Hippocampal formation (tissue), 2 donors: ENCODE measurements at regions not wholly inside any gene's neighbourhood (a gene's known extent, or its start where the extent isn't known, plus 50 kb on each side); places are given as distances from the start of the nearest gene placed in this dataset.

Experiments
- DNase-seq, 2 donors: peaks; one replicate each; lab custom pipeline; 2025; lab: John Stamatoyannopoulos, UW

- DNase-seq: no peak
Observed at GRCh38 chr9:13552606-13553215, 273.2 kb upstream of the MPDZ start.

DNA sequence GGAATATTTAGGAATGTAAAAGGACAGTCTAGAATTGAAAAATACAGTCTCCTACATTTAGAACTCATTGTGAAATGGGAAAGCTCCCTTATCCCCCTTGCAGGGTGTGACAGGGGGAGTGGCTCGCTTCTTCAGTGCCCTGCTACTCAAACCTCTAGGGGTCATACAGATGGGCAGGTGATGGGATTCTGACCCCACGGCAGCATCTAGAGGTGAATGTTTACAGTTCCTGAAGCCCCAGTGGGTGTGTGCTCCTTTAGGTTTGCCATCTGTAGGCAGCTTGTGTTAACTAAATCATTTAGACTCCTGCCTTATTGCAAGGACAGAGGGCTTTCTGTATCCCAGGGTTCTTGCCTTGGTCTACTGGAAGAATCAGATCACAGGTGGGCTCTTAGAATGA, 271.0 kb upstream of the MPDZ start:
- no peak for DNase-seq

DNA sequence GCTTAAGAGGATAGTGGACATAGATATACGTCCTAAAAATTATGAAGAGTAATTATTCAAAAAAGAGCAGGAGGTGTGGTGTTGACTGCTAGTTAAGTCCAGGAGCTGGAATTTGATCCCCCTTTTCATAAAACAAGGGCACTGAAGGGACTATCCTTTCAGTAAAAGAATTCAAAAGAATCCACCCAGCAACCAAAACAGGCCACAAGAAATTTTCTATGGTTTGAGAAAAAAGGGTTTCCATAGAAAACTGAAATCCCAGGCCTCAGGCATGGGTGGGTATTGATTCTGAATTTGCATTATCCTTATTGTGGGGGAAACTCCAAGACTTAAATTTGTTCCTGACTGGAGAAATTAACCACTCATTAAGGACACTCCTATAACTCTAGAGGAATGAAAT, 269.0 kb upstream of the MPDZ start:
- no peak for DNase-seq

- DNase-seq: no peak
Observed at GRCh38 chr9:13535141-13535540, 255.6 kb upstream of the MPDZ start.

DNA sequence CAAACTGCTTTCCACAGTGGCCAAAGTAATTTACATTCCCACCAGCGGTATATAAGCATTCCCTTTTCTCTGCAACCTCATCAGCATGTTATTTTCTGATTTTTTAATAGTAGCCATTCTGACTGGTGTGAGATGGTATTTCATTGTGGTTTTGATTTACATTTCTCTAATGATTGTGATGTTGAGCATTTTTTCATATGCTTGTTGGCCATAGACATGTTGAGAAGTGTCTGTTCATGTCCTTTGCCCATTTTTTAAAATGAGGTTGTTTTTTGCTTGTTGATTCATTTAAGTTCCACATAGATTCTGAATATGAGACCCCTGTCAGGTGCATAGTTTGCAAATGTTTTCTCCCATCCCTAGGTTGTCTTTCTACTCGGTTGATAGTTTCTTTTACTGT, 254.5 kb upstream of the MPDZ start:
- no peak for DNase-seq

DNA sequence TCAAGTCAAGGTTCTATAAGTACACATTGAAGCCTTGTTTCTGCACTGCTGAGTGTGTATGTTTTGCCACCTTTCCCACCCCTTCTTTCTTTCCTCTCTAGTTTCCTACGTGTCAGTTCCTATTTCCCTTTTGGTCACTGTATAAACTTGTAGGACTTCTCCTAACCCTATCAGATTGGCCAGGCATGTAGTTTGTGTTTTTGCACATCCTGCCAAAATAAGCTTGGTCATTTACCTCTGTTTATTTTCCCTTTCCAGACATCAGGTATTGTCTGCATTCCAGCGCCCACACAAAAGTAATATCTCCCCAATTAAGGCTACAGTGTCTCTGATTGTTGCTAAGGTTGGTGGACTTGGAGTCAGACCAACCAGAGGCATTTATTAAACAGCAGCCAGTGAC, 252.9 kb upstream of the MPDZ start:
- no peak for DNase-seq

DNA sequence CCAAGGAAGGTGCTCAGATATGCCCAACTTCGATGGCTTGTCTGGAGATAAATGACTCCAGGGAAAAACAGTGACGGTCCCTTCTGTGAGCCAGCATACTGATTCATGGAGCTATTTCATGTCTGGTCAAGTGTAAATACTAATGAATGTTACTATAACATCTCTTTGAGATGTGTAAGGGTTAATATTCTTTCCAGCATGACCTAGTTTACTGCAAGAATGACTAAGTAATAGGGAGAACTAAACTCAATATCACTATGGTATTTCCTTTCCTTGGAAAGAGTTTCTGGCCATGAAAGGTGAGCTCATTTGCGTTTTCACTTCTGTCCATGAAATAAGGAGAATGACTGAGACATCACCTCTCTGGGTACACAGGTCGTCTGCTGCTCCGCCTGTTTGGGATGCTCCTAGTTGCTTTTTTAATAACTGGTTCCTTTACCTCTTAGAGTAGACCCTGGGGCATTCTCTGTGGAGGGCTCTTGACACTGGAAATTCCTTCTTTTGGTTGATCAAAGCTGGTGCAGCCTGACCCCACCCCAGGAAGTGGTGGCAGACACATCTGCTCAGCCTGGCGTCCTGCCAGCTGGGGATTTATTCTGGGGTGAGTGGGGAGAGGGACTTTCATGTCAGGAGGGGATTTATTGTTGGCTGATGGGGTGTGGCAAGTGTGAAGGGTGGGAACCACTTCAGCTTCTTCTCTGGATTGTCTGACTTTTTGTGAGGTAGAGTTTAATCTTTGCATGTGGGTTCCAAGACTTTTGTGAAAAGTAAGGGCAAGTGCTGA, 250.0 kb upstream of the MPDZ start:
- DNase-seq: no peak

DNA sequence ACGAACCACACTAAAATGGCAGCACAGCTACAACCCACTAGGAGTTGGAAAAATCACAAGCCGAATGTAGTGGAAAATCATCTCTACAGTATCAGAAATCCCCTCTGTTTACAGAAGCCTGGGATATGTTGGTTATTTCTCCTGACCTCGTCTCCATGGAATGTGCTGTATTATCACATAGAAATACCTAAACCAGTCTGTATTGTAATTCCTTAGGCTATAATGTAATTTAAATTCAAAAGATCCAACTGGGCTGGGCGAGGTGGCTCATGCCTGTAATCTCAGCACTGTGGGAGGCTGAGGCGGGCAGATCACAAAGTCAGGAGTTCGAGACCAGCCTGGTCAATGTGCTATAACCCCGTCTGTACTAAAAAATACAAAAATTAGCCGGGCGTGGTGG, 244.8 kb upstream of the MPDZ start:
- DNase-seq: no peak

- no peak for DNase-seq
Observed at GRCh38 chr9:13520069-13520468, 240.6 kb upstream of the MPDZ start.

DNA sequence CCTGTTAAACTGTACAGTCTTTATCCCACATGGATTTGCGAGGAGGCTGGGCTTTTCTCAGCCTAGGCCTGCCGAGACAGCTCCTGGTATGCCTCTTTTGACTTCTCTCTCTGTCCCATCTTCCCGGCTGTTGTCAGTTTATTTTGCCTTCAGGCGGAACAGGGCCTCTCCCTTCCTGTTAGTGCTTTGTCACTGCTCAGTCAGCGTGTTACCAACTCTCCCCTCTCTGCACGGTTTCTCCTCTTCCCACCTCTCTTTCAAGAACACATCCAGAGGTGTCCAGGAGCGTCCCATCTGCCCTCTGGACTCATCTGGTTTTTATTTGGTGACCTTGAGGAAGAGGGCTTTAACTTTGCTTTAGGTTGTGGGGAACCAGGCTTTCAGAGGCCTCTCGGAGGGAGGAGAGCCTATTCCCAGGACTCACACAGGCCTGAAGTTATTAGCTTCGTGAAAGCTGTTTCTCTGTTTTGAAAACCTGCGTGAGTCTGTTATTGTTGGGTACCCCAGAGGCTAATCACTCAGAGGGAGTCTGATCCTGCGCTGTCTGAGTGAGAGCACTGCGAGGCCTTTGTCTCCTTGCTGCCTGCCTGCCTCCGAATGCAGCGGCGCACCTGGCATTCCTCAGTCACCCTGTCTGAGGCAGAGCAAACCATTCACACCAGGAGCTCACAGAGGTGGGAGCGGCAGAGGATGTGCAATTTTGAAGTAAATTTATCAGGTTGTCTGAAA, 234.4 kb upstream of the MPDZ start:
- DNase-seq: no peak

DNA sequence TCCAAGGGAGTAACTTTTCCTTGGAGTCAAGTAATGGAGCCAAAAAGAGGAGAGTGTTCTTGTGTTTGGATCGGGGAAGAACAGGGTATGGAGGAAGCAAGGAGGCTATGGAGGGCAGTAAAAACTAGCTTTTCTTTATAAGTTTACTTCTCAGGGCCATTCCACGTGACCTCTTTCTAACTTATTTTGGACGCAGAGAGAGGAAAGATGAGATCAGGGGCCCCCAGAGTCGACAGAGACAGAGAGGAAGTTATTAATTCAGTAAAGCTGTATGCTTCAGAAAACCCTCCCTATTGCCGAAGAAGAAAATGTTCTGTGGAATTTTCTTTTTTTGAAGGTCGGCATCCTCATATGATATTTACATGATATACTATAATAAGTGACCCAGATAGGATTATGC, 233.8 kb upstream of the MPDZ start:
- no peak for DNase-seq

- no peak for DNase-seq
Observed at GRCh38 chr9:13508681-13509080, 229.2 kb upstream of the MPDZ start.

DNA sequence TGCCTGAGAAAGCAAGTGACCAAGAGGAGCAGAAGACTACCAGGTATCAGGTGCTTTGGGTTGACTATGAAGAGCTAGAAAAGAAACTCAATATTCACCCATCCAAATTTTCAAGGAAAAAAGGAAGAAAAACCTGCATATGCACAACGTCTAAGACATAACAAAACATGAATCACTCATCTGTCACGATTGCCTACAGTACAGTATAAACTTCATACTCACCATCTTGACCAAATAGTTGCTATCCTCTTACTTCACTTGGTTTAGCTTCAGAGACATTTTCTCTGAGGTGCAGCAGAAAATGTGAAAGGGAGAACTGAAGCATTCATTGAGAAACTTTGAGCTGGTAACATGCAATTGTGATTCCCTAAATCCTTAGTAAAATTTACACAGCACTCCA, 228.6 kb upstream of the MPDZ start:
- no peak for DNase-seq

DNA sequence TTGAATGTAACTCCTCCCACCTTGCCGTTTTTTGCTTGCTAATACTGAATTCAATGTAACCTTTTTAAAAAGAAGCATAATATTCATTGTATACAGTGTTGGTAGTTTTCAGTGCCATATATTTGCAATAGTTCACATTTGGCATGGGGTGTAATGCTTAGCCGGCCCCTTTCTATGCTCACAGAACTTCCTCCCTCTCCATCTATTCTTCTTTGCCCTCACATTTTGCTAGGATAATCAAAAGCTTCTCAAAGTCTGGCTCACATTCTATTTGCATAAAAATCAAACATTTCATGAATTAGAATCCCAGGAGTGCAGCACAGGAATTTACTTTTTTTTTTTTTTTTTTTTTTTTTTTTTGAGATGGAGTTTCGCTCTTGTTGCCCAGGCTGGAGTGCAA, 226.3 kb upstream of the MPDZ start:
- no peak for DNase-seq

GRCh38 chr9:13503599-13503998, 224.1 kb upstream of the MPDZ start:
- no peak for DNase-seq

DNA sequence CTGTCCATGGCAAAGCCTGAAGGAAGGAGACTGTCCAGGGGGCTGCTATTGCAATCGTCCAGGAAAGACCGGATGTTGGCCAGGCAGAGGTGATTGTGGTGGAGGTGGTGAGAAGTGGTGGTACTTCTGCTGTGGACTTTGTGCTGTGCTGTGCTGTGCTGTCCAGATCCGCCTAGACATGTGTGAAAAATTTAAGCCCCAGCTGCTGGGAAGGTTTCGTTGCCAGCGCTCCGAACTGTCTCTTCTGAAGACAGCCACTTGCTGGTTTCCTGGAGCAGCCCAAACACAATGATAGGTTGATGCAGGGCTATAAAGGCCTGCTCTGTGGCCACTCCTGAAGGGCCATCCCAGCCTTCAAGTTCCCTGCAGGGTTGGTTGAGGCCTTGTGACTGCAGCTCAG, 223.0 kb upstream of the MPDZ start:
- no peak for DNase-seq

DNA sequence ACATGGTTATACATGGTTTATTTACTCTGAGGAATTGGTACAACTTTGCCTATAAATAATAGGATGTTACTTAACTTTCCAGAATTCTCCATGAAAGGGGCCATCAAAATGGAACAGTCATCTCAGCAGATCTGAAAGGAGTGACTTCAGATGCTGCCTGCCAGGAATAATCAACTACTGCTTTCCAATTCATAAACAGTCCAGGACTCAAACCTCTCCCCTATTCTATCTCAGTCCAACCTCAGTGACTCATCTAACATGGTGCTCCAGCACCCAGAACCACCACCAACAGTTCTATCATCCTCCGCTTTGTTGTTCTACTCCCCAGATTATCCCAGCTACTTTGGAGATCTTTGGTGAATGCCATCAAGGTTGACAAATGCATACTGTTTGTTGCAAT, 221.5 kb upstream of the MPDZ start:
- DNase-seq: no peak

DNA sequence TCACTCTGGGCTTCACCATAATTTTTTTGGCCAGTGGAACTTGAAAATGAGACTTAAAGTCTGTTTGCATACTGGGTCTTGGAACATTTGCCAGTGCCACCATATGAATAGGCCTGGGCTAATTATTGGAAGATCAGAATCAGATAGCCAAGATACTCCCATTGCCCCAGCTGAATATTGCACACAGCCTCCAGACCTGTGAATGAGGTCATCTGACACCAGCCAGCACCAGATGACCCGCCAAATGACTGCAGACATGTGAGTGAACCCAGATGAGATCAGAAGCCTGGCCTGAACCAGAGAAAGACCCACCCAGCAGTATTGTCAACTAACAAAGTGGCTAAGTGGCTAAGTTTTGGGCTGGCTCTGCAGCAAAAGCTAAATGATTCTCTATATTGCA, 220.5 kb upstream of the MPDZ start:
- DNase-seq: no peak

GRCh38 chr9:13493697-13494096, 214.2 kb upstream of the MPDZ start:
- DNase-seq: no peak

- DNase-seq: no peak
Observed at GRCh38 chr9:13491493-13492424, 212.3 kb upstream of the MPDZ start.

DNA sequence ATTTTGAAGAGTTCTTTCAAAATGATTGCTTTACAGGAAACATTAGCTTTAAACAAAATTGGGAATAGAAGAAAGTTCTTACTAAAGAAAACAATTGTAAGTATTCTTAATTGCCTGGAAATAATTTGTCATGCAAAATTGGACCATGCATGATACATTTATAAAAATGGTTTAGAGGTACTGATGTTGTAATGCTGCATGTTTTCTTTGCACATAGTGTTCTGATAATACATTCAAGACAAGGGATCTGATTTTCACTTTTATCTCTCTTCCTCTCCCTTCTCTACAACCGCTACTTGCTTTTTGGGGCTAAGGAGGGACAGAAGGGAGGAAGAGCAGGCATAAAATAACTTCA, 211.6 kb upstream of the MPDZ start:
- no peak for DNase-seq

- no peak for DNase-seq
Observed at GRCh38 chr9:13487936-13488335, 208.4 kb upstream of the MPDZ start.
